Body of pancreas (tissue), 4 donors: ENCODE measurements at regions not wholly inside any gene's neighbourhood (a gene's known extent, or its start where the extent isn't known, plus 50 kb on each side); places are given as distances from the start of the nearest gene placed in this dataset.

Source experiments
- ATAC-seq: fragments of 150-250 bp; one replicate; pipeline ENCODE4 v1.9.1; 2016
- DNase-seq, 4 donors: peaks; one replicate each; pipeline ENCODE4 v3.0.0-alpha.2; 2019
- H3K27ac ChIP-seq, 4 donors: fragments of 200-600 bp; sonication (generic); 1 replicate in 3 of 4; 2 replicates in 1 of 4; pipeline versions ENCODE4 v1.5.1 to v1.6.1; 2016 to 2019; ENCODE audit warnings: mild to moderate bottlenecking in 1 of 4, mixed read lengths in 1 of 4, moderate library complexity in 1 of 4
- H3K27me3 ChIP-seq, 2 donors: fragments of 200-600 bp; sonication (generic); one replicate each; pipeline ENCODE4 v1.6.0; 2016; ENCODE audit warnings: mild to moderate bottlenecking in 1 of 2
- H3K36me3 ChIP-seq, 2 donors: fragments of 200-600 bp; sonication (generic); replicated peaks in 1 of 2; 2 replicates each; pipeline ENCODE4 v1.5.1; 2016; ENCODE audit warnings: low read depth in 2 of 2; ENCODE audit not compliant: insufficient read depth in 1 of 2
- H3K4me1 ChIP-seq: fragments of 200-600 bp; sonication (generic); one replicate; pipeline ENCODE4 v1.6.0; 2016
- H3K4me3 ChIP-seq, 2 donors: fragments of 200-600 bp; sonication (generic); 1 replicate in 1 of 2; 2 replicates in 1 of 2; pipeline ENCODE4 v1.5.1; 2016 to 2019
- H3K9me3 ChIP-seq, 3 donors: fragments of 200-600 bp; sonication (generic); 1 replicate in 2 of 3; 2 replicates in 1 of 3; pipeline ENCODE4 v1.5.1; 2016
- POLR2A ChIP-seq, 3 donors: fragments of 450-650 bp; IDR thresholded peaks; one replicate each; pipeline ENCODE4 v1.6.1; 2016; ENCODE audit warnings: antibody characterized with exemption in 3 of 3, mild to moderate bottlenecking in 2 of 3
- WGBS, 2 donors: methylation state at CpG; one replicate each; pipeline ENCODE4 v1.1.5; 2017; 5-methylcytosine and 5-hydroxymethylcytosine counted together
- intact Hi-C: fragments of 100-400 bp; cut with DNase I; formaldehyde crosslinking; loops from one replicate; pipeline ENCODE4 v1.15.1; 2023
- TF ChIP-seq, protein P1 (sequence below), 7 experiments: fragments of 450-650 bp in 4 of 7; fragments of 200-600 bp in 3 of 7; sonication (generic) in 3 of 7; IDR thresholded peaks; one replicate each; pipeline ENCODE4 v1.5.1; 2016 to 2019; ENCODE audit warnings: antibody characterized with exemption in 7 of 7

DNA sequence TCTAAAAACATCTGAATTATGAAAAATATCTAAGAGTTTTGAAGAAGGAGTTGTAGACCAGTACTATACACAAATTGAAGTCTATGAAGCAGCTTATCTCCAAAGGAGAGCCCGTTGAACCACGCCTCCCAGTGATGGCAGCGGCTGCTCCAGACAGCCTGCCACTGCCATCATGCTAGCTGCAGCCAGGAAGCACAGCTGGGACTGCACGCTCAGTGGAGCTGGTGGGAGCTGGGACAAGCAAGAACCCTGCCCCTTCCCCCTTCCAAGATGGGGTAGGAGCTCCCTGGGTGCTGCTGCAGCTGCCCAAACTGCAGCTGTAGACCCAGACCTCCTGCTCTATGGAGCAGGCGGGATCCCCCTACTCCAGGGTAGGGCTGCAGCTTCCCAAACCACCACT is 124.7 kb upstream of the SPATS2L start:
- Histone ChIP-seq H3K4me1 (peaks cover 15% of the 10 kb centered on the region), H3K36me3 (no peaks in the 10 kb centered on the region), H3K27me3 (no peaks in the 10 kb centered on the region), H3K4me3 (no peak overlapping the region), H3K9me3 (no peaks in the 10 kb centered on the region), H3K27ac (no peak overlapping the region)
- TF ChIP-seq, protein P1, sequence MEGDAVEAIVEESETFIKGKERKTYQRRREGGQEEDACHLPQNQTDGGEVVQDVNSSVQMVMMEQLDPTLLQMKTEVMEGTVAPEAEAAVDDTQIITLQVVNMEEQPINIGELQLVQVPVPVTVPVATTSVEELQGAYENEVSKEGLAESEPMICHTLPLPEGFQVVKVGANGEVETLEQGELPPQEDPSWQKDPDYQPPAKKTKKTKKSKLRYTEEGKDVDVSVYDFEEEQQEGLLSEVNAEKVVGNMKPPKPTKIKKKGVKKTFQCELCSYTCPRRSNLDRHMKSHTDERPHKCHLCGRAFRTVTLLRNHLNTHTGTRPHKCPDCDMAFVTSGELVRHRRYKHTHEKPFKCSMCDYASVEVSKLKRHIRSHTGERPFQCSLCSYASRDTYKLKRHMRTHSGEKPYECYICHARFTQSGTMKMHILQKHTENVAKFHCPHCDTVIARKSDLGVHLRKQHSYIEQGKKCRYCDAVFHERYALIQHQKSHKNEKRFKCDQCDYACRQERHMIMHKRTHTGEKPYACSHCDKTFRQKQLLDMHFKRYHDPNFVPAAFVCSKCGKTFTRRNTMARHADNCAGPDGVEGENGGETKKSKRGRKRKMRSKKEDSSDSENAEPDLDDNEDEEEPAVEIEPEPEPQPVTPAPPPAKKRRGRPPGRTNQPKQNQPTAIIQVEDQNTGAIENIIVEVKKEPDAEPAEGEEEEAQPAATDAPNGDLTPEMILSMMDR (IDR thresholded peaks at IDR 0.05) = no peak
- TF ChIP-seq POLR2A (IDR thresholded peaks at IDR 0.05) = no peak
- DNase-seq (no peak), ATAC-seq (no peak)
- 85 to 93% methylated on average over 4 to 5 of the region's 5 CpGs for WGBS, 2 donors
- intact Hi-C loops = no loop called here

GRCh38 chr2:200184748-200185627 is 121.5 kb upstream of the SPATS2L start:
- TF ChIP-seq, protein P1 (IDR thresholded peaks at IDR 0.05) = no peak
- TF ChIP-seq POLR2A (IDR thresholded peaks at IDR 0.05) = no peak
- 16 to 24% methylated on average over 8 of the region's 8 CpGs for WGBS, 2 donors
- no peaks in the 10 kb centered on the region for H3K27me3 ChIP-seq
- H3K36me3 ChIP-seq = no peaks in the 10 kb centered on the region
- DNase-seq (peak in 2 of 4 donors; percentile 31 to 35), ATAC-seq (peak; percentile 70)
- H3K4me3 ChIP-seq = no peak overlapping the region
- H3K4me1 ChIP-seq = peaks cover 15% of the 10 kb centered on the region
- no peaks in the 10 kb centered on the region for H3K9me3 ChIP-seq
- intact Hi-C loops = no loop called here
- H3K27ac ChIP-seq = peak overlapping the region in 2 of 4 donors; percentile 15 to 36

DNA sequence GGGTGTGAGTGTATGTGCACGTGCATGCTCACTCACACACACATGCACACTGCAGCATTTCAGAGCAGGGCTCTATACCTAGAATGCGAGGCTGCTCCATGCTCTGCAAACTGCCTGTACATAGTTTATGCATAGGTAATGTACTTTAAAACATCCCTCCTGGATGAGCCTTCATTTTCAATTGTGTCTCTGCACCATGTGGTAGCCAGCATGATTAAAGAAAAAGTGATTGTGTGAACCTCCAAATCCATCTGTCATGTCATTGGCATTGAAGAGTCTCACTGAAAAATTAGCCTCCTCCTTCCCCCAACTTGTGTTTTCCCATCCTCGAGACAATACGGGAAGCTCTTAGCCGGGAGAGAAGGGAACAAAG is 120.9 kb upstream of the SPATS2L start:
- TF ChIP-seq, protein P1 (IDR thresholded peaks at IDR 0.05) = no peak
- no peak for TF ChIP-seq POLR2A (IDR thresholded peaks at IDR 0.05)
- Histone ChIP-seq H3K36me3 (no peaks in the 10 kb centered on the region), H3K4me1 (peaks cover 15% of the 10 kb centered on the region), H3K4me3 (no peak overlapping the region), H3K27me3 (no peaks in the 10 kb centered on the region), H3K9me3 (no peaks in the 10 kb centered on the region), H3K27ac (no peak overlapping the region)
- ATAC-seq (peak; percentile 59), DNase-seq (no peak)
- 42 to 44% methylated on average over 5 of the region's 5 CpGs for WGBS, 2 donors
- intact Hi-C loops = no loop called here

- no peak for DNase-seq
- 61 to 73% methylated on average over 1 of the region's 1 CpG for WGBS, 2 donors
- peaks cover 15% of the 10 kb centered on the region for H3K4me1 ChIP-seq
- no peak overlapping the region for H3K27ac ChIP-seq
- H3K36me3 ChIP-seq = no peaks in the 10 kb centered on the region
- H3K27me3 ChIP-seq = no peaks in the 10 kb centered on the region
- intact Hi-C loops = no loop called here
- ATAC-seq = no peak
- TF ChIP-seq, protein P1 (IDR thresholded peaks at IDR 0.05) = no peak
- no peak for TF ChIP-seq POLR2A (IDR thresholded peaks at IDR 0.05)
- no peaks in the 10 kb centered on the region for H3K9me3 ChIP-seq
- no peak overlapping the region for H3K4me3 ChIP-seq
Observed at GRCh38 chr2:200186002-200186401, 120.5 kb upstream of the SPATS2L start.

- Histone ChIP-seq H3K27ac (no peak overlapping the region), H3K9me3 (no peaks in the 10 kb centered on the region), H3K27me3 (no peaks in the 10 kb centered on the region), H3K36me3 (no peaks in the 10 kb centered on the region), H3K4me3 (no peak overlapping the region), H3K4me1 (peaks cover 15% of the 10 kb centered on the region)
- DNase-seq = no peak
- no peak for ATAC-seq
- TF ChIP-seq, protein P1 (IDR thresholded peaks at IDR 0.05) = no peak
- no peak for TF ChIP-seq POLR2A (IDR thresholded peaks at IDR 0.05)
- intact Hi-C loops = no loop called here
- 81 to 84% methylated on average over 3 of the region's 3 CpGs for WGBS, 2 donors
Observed at GRCh38 chr2:200188876-200189275, 117.6 kb upstream of the SPATS2L start.
